LNCaP clone FGC (cell line): ENCODE measurements at regions not wholly inside any gene's neighbourhood (a gene's known extent, or its start where the extent isn't known, plus 50 kb on each side); places are given as distances from the start of the nearest gene placed in this dataset.

Experiments
- DNase-seq: peaks from one replicate; pipeline ENCODE4 v3.0.0-alpha.2; 2011; ENCODE audit warnings: low read depth
- H3K4me3 ChIP-seq: 2 replicates; pipeline ENCODE4 v1.5.1; 2011; ENCODE audit warnings: mild to moderate bottlenecking, low read depth, low read length, control low read depth
- TF ChIP-seq, protein P1 (sequence below): IDR thresholded peaks from 2 replicates; pipeline ENCODE4 v1.5.1; 2012; ENCODE audit warnings: mild to moderate bottlenecking; ENCODE audit not compliant: control insufficient read depth, insufficient read depth; ENCODE audit errors: extremely low read depth

- TF ChIP-seq, protein P1, sequence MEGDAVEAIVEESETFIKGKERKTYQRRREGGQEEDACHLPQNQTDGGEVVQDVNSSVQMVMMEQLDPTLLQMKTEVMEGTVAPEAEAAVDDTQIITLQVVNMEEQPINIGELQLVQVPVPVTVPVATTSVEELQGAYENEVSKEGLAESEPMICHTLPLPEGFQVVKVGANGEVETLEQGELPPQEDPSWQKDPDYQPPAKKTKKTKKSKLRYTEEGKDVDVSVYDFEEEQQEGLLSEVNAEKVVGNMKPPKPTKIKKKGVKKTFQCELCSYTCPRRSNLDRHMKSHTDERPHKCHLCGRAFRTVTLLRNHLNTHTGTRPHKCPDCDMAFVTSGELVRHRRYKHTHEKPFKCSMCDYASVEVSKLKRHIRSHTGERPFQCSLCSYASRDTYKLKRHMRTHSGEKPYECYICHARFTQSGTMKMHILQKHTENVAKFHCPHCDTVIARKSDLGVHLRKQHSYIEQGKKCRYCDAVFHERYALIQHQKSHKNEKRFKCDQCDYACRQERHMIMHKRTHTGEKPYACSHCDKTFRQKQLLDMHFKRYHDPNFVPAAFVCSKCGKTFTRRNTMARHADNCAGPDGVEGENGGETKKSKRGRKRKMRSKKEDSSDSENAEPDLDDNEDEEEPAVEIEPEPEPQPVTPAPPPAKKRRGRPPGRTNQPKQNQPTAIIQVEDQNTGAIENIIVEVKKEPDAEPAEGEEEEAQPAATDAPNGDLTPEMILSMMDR: no peak
- DNase-seq: no peak
- H3K4me3 ChIP-seq: no peak overlapping the region
Measured at GRCh38 chr10:128784444-128784843, 658.2 kb upstream of the MKI67 start.

- TF ChIP-seq, protein P1: no peak
- no peak for DNase-seq
- H3K4me3 ChIP-seq: no peak overlapping the region
Measured at GRCh38 chr10:128792426-128793140, 666.4 kb upstream of the MKI67 start.

DNA sequence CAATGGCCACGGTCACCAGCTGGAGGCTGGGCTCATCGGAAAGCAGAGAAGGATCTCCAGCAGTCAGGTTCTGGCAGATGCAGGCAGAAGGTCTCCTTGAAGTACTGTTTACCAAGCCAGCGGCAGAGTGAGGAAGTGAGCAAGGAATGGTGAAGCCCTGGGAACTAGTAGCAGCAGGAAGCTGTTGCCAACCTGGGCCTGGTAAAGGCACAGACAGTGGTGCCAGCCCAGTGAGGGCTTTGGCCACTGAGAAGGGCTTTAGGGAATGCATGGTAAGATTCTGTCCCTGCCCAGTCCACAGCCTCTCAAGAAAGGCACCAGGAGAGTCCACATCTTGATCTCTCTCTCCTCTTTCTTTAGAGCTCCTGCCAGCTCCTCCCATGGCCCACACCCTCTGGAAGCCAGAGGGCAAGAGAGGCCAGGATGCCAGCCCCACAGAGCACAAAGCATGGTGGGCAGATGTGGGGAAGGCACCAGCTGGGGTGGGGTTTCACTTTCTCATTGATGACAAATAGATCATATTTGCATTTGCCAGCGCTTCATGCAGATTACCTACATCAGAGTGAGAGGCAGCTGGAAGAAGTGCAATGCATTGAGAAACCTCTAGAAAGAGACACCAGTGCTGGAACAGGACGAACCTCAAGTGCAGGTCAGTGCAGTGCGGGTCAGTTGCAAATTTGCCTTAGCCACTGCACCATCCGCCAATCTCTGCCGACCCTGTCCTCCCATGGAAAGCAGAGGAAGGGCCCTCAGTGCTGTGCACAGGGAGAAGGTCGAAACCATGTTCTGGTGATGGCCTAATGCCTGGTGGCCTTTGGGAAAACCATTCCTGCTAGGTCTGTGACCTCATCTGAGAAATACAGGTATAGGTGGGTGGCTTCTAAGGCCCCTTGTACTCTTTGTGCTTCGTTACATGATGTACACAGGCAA, 667.8 kb upstream of the MKI67 start:
- no peak for DNase-seq
- TF ChIP-seq, protein P1: no peak
- H3K4me3 ChIP-seq: no peak overlapping the region

GRCh38 chr10:128796396-128796912, 670.2 kb upstream of the MKI67 start:
- TF ChIP-seq, protein P1: no peak
- DNase-seq: no peak
- H3K4me3 ChIP-seq: no peak overlapping the region

GRCh38 chr10:128802062-128802461, 665.0 kb upstream of the MGMT start:
- H3K4me3 ChIP-seq: no peak overlapping the region
- DNase-seq: no peak
- TF ChIP-seq, protein P1: no peak

- H3K4me3 ChIP-seq: no peak overlapping the region
- TF ChIP-seq, protein P1: no peak
- DNase-seq: no peak
Measured at GRCh38 chr10:128803790-128804189, 663.3 kb upstream of the MGMT start.
